HCT116 (cell line): ENCODE measurements at regions not wholly inside any gene's neighbourhood (a gene's known extent, or its start where the extent isn't known, plus 50 kb on each side); places are given as distances from the start of the nearest gene placed in this dataset.

ENCODE experiments used
- ATAC-seq: fragments of 200-7000 bp; cut with Tn5 transposase; 2 replicates; pipeline ENCODE4 v1.9.1; 2020; ENCODE audit warnings: mild to moderate bottlenecking, moderate library complexity
- BruUV-seq: library from RNA; stranded (reverse); fragments of 400-500 nt; replicated peaks from 2 replicates; lab custom pipeline; 2021; lab: Mats Ljungman, UMichigan
- CTCF ChIA-PET: fragments of 300-600 bp; sonication (Branson Sonifier 250); formaldehyde crosslinking; loops from one replicate; lab custom pipeline; 2021; ENCODE audit warnings: antibody characterized with exemption; lab: Charles Lee
- POLR2A ChIA-PET: fragments of 300-600, 350-600 bp; sonication (Branson Sonifier 250); formaldehyde crosslinking; loops from one replicate; lab custom pipeline; 2021; ENCODE audit warnings: antibody characterized with exemption; lab: Charles Lee
- RAD21 ChIA-PET, 2 experiments: fragments of 300-600 bp; sonication (Branson Sonifier 250); formaldehyde crosslinking; loops; one replicate each; lab custom pipeline; 2023; ENCODE audit warnings: low total read pairs in 2 of 2; ENCODE audit not compliant: uncharacterized antibody in 2 of 2, unreplicated experiment in 2 of 2, low non-redundant PET in 1 of 2; lab: Charles Lee
- DNase-seq: peaks from one replicate; pipeline ENCODE4 v3.0.0-alpha.2; 2010; ENCODE audit warnings: low read depth, low spot score
- H2AFZ ChIP-seq: fragments of 200-600 bp; shearing (Covaris generic), sonication (generic); 2 replicates; pipeline ENCODE4 v1.6.1; 2017; ENCODE audit warnings: low read depth, mixed run types, mixed read lengths, antibody characterized with exemption, low read length; ENCODE audit not compliant: poor library complexity, severe bottlenecking
- H3K27ac ChIP-seq: 2 replicates; pipeline ENCODE4 v1.5.1; 2012; ENCODE audit warnings: low read depth, low read length
- H3K27me3 ChIP-seq: fragments of 200-600 bp; sonication (generic); 2 replicates; pipeline ENCODE4 v1.6.1; 2016; ENCODE audit warnings: mixed run types, low read length, mixed read lengths; ENCODE audit not compliant: insufficient read depth
- H3K36me3 ChIP-seq, 2 experiments: fragments of 200-500 bp in 1 of 2; fragments of 200-600 bp in 1 of 2; sonication (Bioruptor generic) in 1 of 2; sonication (generic) in 1 of 2; 2 replicates each; pipeline versions ENCODE4 v1.5.1 to v1.6.1; 2014 to 2016; ENCODE audit warnings: low read length in 2 of 2, inconsistent platforms in 1 of 2, mixed read lengths in 1 of 2, mixed run types in 1 of 2; ENCODE audit not compliant: insufficient read depth in 2 of 2, control insufficient read depth in 1 of 2
- H3K4me1 ChIP-seq, 2 experiments: fragments of 200-600 bp in 1 of 2; sonication (generic) in 1 of 2; 2 replicates each; pipeline versions ENCODE4 v1.5.1 to v1.6.1; 2012 to 2017; ENCODE audit warnings: low read length in 2 of 2, inconsistent platforms in 1 of 2, mild to moderate bottlenecking in 1 of 2, mixed read lengths in 1 of 2, mixed run types in 1 of 2, moderate library complexity in 1 of 2; ENCODE audit not compliant: insufficient read depth in 2 of 2, control insufficient read depth in 1 of 2
- H3K4me2 ChIP-seq: fragments of 200-600 bp; sonication (generic); 2 replicates; pipeline ENCODE4 v1.6.1; 2017; ENCODE audit warnings: mixed run types, low read length, mixed read lengths
- H3K4me3 ChIP-seq, 2 experiments: fragments of 200-600 bp in 1 of 2; sonication (generic) in 1 of 2; replicated peaks in 1 of 2; 2 replicates each; pipeline ENCODE4 v1.5.1; 2011 to 2016; ENCODE audit warnings: low read length in 2 of 2, control low read depth in 1 of 2, low read depth in 1 of 2, mild to moderate bottlenecking in 1 of 2, mixed read lengths in 1 of 2, mixed run types in 1 of 2
- H3K79me2 ChIP-seq: fragments of 200-600 bp; sonication (generic); 2 replicates; pipeline ENCODE4 v1.6.1; 2017; ENCODE audit warnings: mild to moderate bottlenecking, mixed run types, low read length, moderate library complexity, mixed read lengths; ENCODE audit not compliant: insufficient read depth
- H3K9ac ChIP-seq: fragments of 200-600 bp; sonication (generic); 2 replicates; pipeline ENCODE4 v1.6.1; 2016; ENCODE audit warnings: low read length, mixed read lengths
- H3K9me2 ChIP-seq: fragments of 200-600 bp; sonication (generic), shearing (Covaris generic); 2 replicates; pipeline ENCODE4 v1.6.1; 2017; ENCODE audit warnings: mixed run types, mild to moderate bottlenecking, moderate library complexity; ENCODE audit not compliant: insufficient read depth
- H3K9me3 ChIP-seq, 2 experiments: fragments of 200-500 bp in 1 of 2; fragments of 200-600 bp in 1 of 2; sonication (Bioruptor generic) in 1 of 2; sonication (generic) in 1 of 2; 2 replicates each; pipeline ENCODE4 v1.6.1; 2014 to 2017; ENCODE audit warnings: low read length in 2 of 2, mixed read lengths in 2 of 2, inconsistent platforms in 1 of 2, low read depth in 1 of 2, mild to moderate bottlenecking in 1 of 2, mixed run types in 1 of 2, moderate library complexity in 1 of 2; ENCODE audit not compliant: control insufficient read depth in 1 of 2, insufficient read depth in 1 of 2
- H4K20me1 ChIP-seq: fragments of 200-600 bp; sonication (generic), shearing (Covaris generic); 2 replicates; pipeline ENCODE4 v1.6.1; 2017; ENCODE audit warnings: mixed run types, mild to moderate bottlenecking, moderate library complexity; ENCODE audit not compliant: insufficient read depth
- ATF3 ChIP-seq: IDR thresholded peaks from 2 replicates; pipeline ENCODE4 v1.6.1; 2012
- CBX3 ChIP-seq: IDR thresholded peaks from 2 replicates; pipeline ENCODE4 v1.6.1; 2012; ENCODE audit warnings: low read depth
- CEBPB ChIP-seq: IDR thresholded peaks from 2 replicates; pipeline ENCODE4 v1.6.1; 2012; ENCODE audit warnings: low read depth
- CTCF ChIP-seq, 3 experiments: fragments of 200-600 bp in 1 of 3; sonication (generic) in 1 of 3; IDR thresholded peaks in 2 of 3; conservative IDR thresholded peaks in 1 of 3; 2 replicates each; pipeline ENCODE4 v1.5.1; 2012 to 2017; ENCODE audit warnings: low read depth in 2 of 3, low read length in 2 of 3, antibody characterized with exemption in 1 of 3, borderline replicate concordance in 1 of 3, control low read depth in 1 of 3, mild to moderate bottlenecking in 1 of 3, mixed read lengths in 1 of 3, mixed run types in 1 of 3, moderate library complexity in 1 of 3; ENCODE audit not compliant: insufficient read depth in 1 of 3
- EGR1 ChIP-seq: IDR thresholded peaks from 2 replicates; pipeline ENCODE4 v1.6.1; 2012; ENCODE audit warnings: low read depth
- EZH2phosphoT487 ChIP-seq: fragments of 200-600 bp; IDR thresholded peaks from 2 replicates; pipeline ENCODE4 v1.6.1; 2018; ENCODE audit warnings: antibody characterized with exemption, borderline replicate concordance
- JUND ChIP-seq: IDR thresholded peaks from 2 replicates; pipeline ENCODE4 v1.6.1; 2012
- RAD21 ChIP-seq: IDR thresholded peaks from 2 replicates; pipeline ENCODE4 v1.6.1; 2012; ENCODE audit warnings: low read depth, mild to moderate bottlenecking
- SP1 ChIP-seq: IDR thresholded peaks from 2 replicates; pipeline ENCODE4 v1.6.1; 2012; ENCODE audit warnings: low read depth
- YY1 ChIP-seq: IDR thresholded peaks from 2 replicates; pipeline ENCODE4 v1.6.1; 2011; ENCODE audit warnings: low read length, low read depth, moderate library complexity, mild to moderate bottlenecking; ENCODE audit not compliant: insufficient replicate concordance; ENCODE audit errors: extremely low read depth
- ZFX ChIP-seq: fragments of 450-650 bp; IDR thresholded peaks from 2 replicates; pipeline ENCODE4 v1.6.1; 2017
- ZNF274 ChIP-seq: fragments of 200-500 bp; sonication (Bioruptor generic); IDR thresholded peaks from 2 replicates; pipeline ENCODE4 v1.6.1; 2014; ENCODE audit warnings: mild to moderate bottlenecking, low read depth, low read length, inconsistent platforms
- intact Hi-C: fragments of 100-400 bp; cut with micrococcal nuclease; formaldehyde crosslinking; loops from 2 replicates; pipeline ENCODE4 v1.10.0; 2022
- TF ChIP-seq, protein P1 (sequence below): IDR thresholded peaks from 2 replicates; pipeline ENCODE4 v1.6.1; 2012; ENCODE audit warnings: low read depth

DNA sequence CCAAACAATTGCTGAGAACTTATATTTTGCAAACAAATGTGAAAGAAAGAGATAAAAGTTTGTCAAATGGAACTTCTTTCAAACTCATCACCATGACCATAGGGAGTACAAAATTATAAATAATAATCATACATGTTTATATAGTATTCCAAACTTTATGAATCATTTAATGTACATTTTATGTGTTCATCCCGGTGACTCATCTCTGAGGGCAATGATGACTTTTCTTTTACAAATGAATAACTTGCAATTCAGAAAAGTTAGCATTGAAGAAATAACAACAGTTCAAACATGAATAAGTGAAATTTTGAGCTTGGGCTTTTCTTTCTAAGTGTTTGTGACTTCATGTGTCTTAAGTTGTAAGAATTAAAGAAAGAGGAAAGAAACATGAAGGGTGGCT lies 66.3 kb upstream of the CDH8 start:
- no TSS peak for BruUV-seq
- POLR2A ChIA-PET = no interaction called here
- CTCF ChIA-PET = no interaction called here
- Histone ChIP-seq H2AFZ (no peak overlapping the region), H3K36me3 (no peaks in the 10 kb centered on the region), H3K9me2 (no peaks in the 10 kb centered on the region), H3K27me3 (no peaks in the 10 kb centered on the region), H3K9me3 (peaks cover 12 to 22% of the 10 kb centered on the region in 2 experiments; a peak in 2 of 4 replicates), H3K79me2 (no peaks in the 10 kb centered on the region), H3K9ac (no peak overlapping the region), H4K20me1 (no peaks in the 10 kb centered on the region), H3K4me1 (no peaks in the 10 kb centered on the region), H3K27ac (no peak overlapping the region), H3K4me2 (no peak overlapping the region), H3K4me3 (no peak overlapping the region)
- intact Hi-C loops = no loop called here
- no peak for TF ChIP-seq YY1
- no peak for TF ChIP-seq ZFX
- no peak for TF ChIP-seq EZH2phosphoT487
- no peak for TF ChIP-seq RAD21
- TF ChIP-seq ZNF274 = no peak
- no peak for TF ChIP-seq ATF3
- TF ChIP-seq SP1 = no peak
- RAD21 ChIA-PET = no interaction called here
- DNase-seq (no peak), ATAC-seq (no peak)

DNA sequence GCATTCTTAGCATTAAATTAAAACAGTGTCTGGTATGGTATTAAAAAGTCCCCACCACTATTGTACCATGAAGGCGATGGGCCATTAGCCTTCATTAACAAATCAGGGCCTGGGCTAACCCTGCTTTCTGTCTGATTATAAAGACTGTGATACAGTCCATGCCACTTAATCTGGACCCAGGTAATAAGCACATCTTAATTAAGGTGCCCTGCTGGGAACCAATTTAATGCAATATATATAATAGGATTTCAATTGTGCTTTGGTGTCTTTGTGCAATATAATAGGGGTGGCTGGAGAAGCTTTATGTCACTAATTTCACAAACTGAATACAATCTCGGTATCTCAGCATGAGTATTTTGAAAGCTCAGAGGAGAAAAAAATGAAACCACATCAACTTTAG lies 64.4 kb upstream of the CDH8 start:
- POLR2A ChIA-PET = no interaction called here
- Histone ChIP-seq H3K9me3 (peaks cover 12 to 14% of the 10 kb centered on the region in 2 experiments; a peak in 2 of 4 replicates), H3K9ac (no peak overlapping the region), H3K27ac (no peak overlapping the region), H3K4me3 (no peak overlapping the region), H3K4me2 (no peak overlapping the region), H3K4me1 (no peaks in the 10 kb centered on the region), H2AFZ (no peak overlapping the region), H3K36me3 (no peaks in the 10 kb centered on the region), H4K20me1 (no peaks in the 10 kb centered on the region), H3K27me3 (no peaks in the 10 kb centered on the region), H3K79me2 (no peaks in the 10 kb centered on the region), H3K9me2 (no peaks in the 10 kb centered on the region)
- RAD21 ChIA-PET = no interaction called here
- BruUV-seq = no TSS peak
- CTCF ChIA-PET = no interaction called here
- TF ChIP-seq, protein P1, sequence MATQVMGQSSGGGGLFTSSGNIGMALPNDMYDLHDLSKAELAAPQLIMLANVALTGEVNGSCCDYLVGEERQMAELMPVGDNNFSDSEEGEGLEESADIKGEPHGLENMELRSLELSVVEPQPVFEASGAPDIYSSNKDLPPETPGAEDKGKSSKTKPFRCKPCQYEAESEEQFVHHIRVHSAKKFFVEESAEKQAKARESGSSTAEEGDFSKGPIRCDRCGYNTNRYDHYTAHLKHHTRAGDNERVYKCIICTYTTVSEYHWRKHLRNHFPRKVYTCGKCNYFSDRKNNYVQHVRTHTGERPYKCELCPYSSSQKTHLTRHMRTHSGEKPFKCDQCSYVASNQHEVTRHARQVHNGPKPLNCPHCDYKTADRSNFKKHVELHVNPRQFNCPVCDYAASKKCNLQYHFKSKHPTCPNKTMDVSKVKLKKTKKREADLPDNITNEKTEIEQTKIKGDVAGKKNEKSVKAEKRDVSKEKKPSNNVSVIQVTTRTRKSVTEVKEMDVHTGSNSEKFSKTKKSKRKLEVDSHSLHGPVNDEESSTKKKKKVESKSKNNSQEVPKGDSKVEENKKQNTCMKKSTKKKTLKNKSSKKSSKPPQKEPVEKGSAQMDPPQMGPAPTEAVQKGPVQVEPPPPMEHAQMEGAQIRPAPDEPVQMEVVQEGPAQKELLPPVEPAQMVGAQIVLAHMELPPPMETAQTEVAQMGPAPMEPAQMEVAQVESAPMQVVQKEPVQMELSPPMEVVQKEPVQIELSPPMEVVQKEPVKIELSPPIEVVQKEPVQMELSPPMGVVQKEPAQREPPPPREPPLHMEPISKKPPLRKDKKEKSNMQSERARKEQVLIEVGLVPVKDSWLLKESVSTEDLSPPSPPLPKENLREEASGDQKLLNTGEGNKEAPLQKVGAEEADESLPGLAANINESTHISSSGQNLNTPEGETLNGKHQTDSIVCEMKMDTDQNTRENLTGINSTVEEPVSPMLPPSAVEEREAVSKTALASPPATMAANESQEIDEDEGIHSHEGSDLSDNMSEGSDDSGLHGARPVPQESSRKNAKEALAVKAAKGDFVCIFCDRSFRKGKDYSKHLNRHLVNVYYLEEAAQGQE = no peak
- TF ChIP-seq CEBPB (no peak), EGR1 (no peak), SP1 (no peak), CTCF (IDR thresholded peaks at IDR 0.05 in 2 of 3, conservative IDR thresholded peaks at IDR 0.05 in 1 of 3; ENCODE audit: borderline replicate concordance in 1 of 3, insufficient read depth in 1 of 3, low read depth in 2 of 3, low read length in 2 of 3) (no peak), JUND (no peak), CBX3 (no peak)
- ATAC-seq (no peak), DNase-seq (no peak)
- intact Hi-C loops = no loop called here
